ENCODE measurements at regions not wholly inside any gene's neighbourhood (a gene's known extent, or its start where the extent isn't known, plus 50 kb on each side); places are given as distances from the start of the nearest gene placed in this dataset.

- TF ChIP-seq CTCF (conservative IDR thresholded peaks at IDR 0.05; ENCODE audit: low read length) (no peak), EZH2phosphoT487 (IDR thresholded peaks at IDR 0.05; ENCODE audit: borderline replicate concordance, low read depth, low read length) (no peak)
Observed at GRCh38 chr16:22673421-22673831, 140.5 kb upstream of the HS3ST2 start.

Data from OCI-LY7 (cell line).